IMR-90 (cell line): ENCODE measurements at regions not wholly inside any gene's neighbourhood (a gene's known extent, or its start where the extent isn't known, plus 50 kb on each side); places are given as distances from the start of the nearest gene placed in this dataset.

ENCODE experiments used
- ATAC-seq: fragments of 200-7000 bp; cut with Tn5 transposase; 2 replicates; pipeline ENCODE4 v1.9.1; 2020; ENCODE audit warnings: low read depth, mild to moderate bottlenecking, moderate library complexity
- BruUV-seq: library from RNA; stranded (reverse); fragments of 400-500 nt; replicated peaks from 2 replicates; lab custom pipeline; 2021; lab: Mats Ljungman, UMichigan
- CTCF ChIA-PET: fragments of 300-600 bp; formaldehyde crosslinking; extraction: SDS; loops from one replicate; lab custom pipeline; 2021; ENCODE audit warnings: antibody characterized with exemption; lab: Yijun Ruan, JAX
- POLR2A ChIA-PET: fragments of 300-600 bp; sonication (Branson Sonifier 250); formaldehyde crosslinking; loops from one replicate; lab custom pipeline; 2022; ENCODE audit warnings: antibody characterized with exemption; ENCODE audit not compliant: unreplicated experiment; lab: Charles Lee
- DNase-seq: peaks from one replicate; pipeline ENCODE4 v3.0.0; 2013
- H2AFZ ChIP-seq: replicated peaks from 2 replicates; pipeline ENCODE3; 2013; ENCODE audit warnings: low read length, mild to moderate bottlenecking; ENCODE audit not compliant: poor library complexity
- H2AK5ac ChIP-seq: 2 replicates; pipeline ENCODE4 v1.6.1; 2013; ENCODE audit warnings: low read depth, low read length, inconsistent platforms
- H2AK9ac ChIP-seq: replicated peaks from 2 replicates; pipeline ENCODE3; 2013; ENCODE audit warnings: mild to moderate bottlenecking, low read depth, low read length, moderate library complexity; ENCODE audit not compliant: poor library complexity
- H2BK120ac ChIP-seq: 2 replicates; pipeline ENCODE4 v1.6.1; 2013; ENCODE audit warnings: low read depth, low read length, inconsistent platforms
- H2BK15ac ChIP-seq: 3 replicates; pipeline ENCODE4 v1.6.1; 2013; ENCODE audit warnings: low read depth, low read length, inconsistent platforms
- H2BK20ac ChIP-seq: 2 replicates; pipeline ENCODE4 v1.6.1; 2013; ENCODE audit warnings: low read depth, mild to moderate bottlenecking, inconsistent platforms, low read length, moderate library complexity
- H2BK5ac ChIP-seq: 2 replicates; pipeline ENCODE4 v1.6.1; 2013; ENCODE audit warnings: mild to moderate bottlenecking, low read depth, low read length, inconsistent platforms; ENCODE audit not compliant: poor library complexity, severe bottlenecking
- H3K14ac ChIP-seq: replicated peaks from 2 replicates; pipeline ENCODE4 v1.6.1; 2013; ENCODE audit warnings: low read depth, low read length, inconsistent platforms
- H3K18ac ChIP-seq: 2 replicates; pipeline ENCODE4 v1.6.1; 2013; ENCODE audit warnings: low read depth, low read length, control low read depth
- H3K23ac ChIP-seq: 2 replicates; pipeline ENCODE4 v1.6.1; 2013; ENCODE audit warnings: low read depth, low read length, inconsistent platforms
- H3K27ac ChIP-seq: 2 replicates; pipeline ENCODE4 v1.5.1; 2013; ENCODE audit warnings: mild to moderate bottlenecking, control low read depth, low read length; ENCODE audit not compliant: insufficient read depth
- H3K27me3 ChIP-seq: 2 replicates; pipeline ENCODE4 v1.6.1; 2013; ENCODE audit warnings: low read length; ENCODE audit not compliant: control insufficient read depth, insufficient read depth
- H3K36me3 ChIP-seq: 2 replicates; pipeline ENCODE4 v1.6.1; 2013; ENCODE audit warnings: low read length, mixed read lengths; ENCODE audit not compliant: control insufficient read depth, insufficient read depth
- H3K4ac ChIP-seq: 2 replicates; pipeline ENCODE4 v1.6.1; 2013; ENCODE audit warnings: low read depth, low read length, inconsistent platforms
- H3K4me1 ChIP-seq: 2 replicates; pipeline ENCODE4 v1.6.1; 2013; ENCODE audit warnings: low read length, mixed read lengths; ENCODE audit not compliant: control insufficient read depth, insufficient read depth
- H3K4me2 ChIP-seq: 2 replicates; pipeline ENCODE4 v1.6.1; 2013; ENCODE audit warnings: low read depth, mild to moderate bottlenecking, control low read depth, low read length, moderate library complexity
- H3K4me3 ChIP-seq: 2 replicates; pipeline ENCODE4 v1.5.1; 2013; ENCODE audit warnings: low read depth, mild to moderate bottlenecking, control low read depth, low read length, moderate library complexity; ENCODE audit not compliant: insufficient read depth
- H3K56ac ChIP-seq: 2 replicates; pipeline ENCODE4 v1.6.1; 2013; ENCODE audit warnings: low read length, inconsistent platforms; ENCODE audit not compliant: insufficient read depth; ENCODE audit errors: extremely low read depth
- H3K79me1 ChIP-seq, 2 experiments: 2 replicates each; pipeline ENCODE4 v1.6.1; 2013; ENCODE audit warnings: low read length in 2 of 2, inconsistent platforms in 1 of 2, low read depth in 1 of 2
- H3K9ac ChIP-seq: 2 replicates; pipeline ENCODE4 v1.6.1; 2013; ENCODE audit warnings: low read depth, low read length, control low read depth
- H3K9me1 ChIP-seq: 2 replicates; pipeline ENCODE4 v1.6.1; 2013; ENCODE audit warnings: low read length, inconsistent platforms; ENCODE audit not compliant: insufficient read depth
- H3K9me3 ChIP-seq: 2 replicates; pipeline ENCODE4 v1.6.1; 2013; ENCODE audit warnings: low read length; ENCODE audit not compliant: control insufficient read depth, insufficient read depth
- H4K20me1 ChIP-seq: 2 replicates; pipeline ENCODE4 v1.6.1; 2013; ENCODE audit warnings: low read length, inconsistent platforms; ENCODE audit not compliant: insufficient read depth
- H4K5ac ChIP-seq: 2 replicates; pipeline ENCODE4 v1.6.1; 2013; ENCODE audit warnings: mild to moderate bottlenecking, low read depth, low read length, control low read depth
- H4K8ac ChIP-seq, 2 experiments: 2 replicates each; pipeline ENCODE4 v1.6.1; 2013; ENCODE audit warnings: low read depth in 2 of 2, low read length in 2 of 2, control low read depth in 1 of 2, inconsistent platforms in 1 of 2
- H4K91ac ChIP-seq: 2 replicates; pipeline ENCODE4 v1.6.1; 2013; ENCODE audit warnings: low read depth, low read length, inconsistent platforms; ENCODE audit not compliant: insufficient read depth
- CHD1 ChIP-seq: IDR thresholded peaks from 2 replicates; pipeline ENCODE4 v1.6.1; 2012; ENCODE audit warnings: low read depth, low read length, improper control_type of control experiment
- FOS ChIP-seq: fragments of 150-350 bp; IDR thresholded peaks from 2 replicates; pipeline ENCODE4 v1.6.1; 2016; ENCODE audit warnings: low read depth, low read length
- MAFK ChIP-seq: IDR thresholded peaks from 2 replicates; pipeline ENCODE4 v1.6.1; 2012; ENCODE audit warnings: low read depth, low read length, improper control_type of control experiment
- MXI1 ChIP-seq: IDR thresholded peaks from 2 replicates; pipeline ENCODE4 v1.6.1; 2012; ENCODE audit warnings: low read depth, mild to moderate bottlenecking, low read length, moderate library complexity, borderline replicate concordance
- POLR2A ChIP-seq: IDR thresholded peaks from 2 replicates; pipeline ENCODE4 v1.6.1; 2012; ENCODE audit warnings: mild to moderate bottlenecking, low read depth, low read length
- RAD21 ChIP-seq: IDR thresholded peaks from 2 replicates; pipeline ENCODE4 v1.6.1; 2012; ENCODE audit warnings: low read length, improper control_type of control experiment
- RFX5 ChIP-seq: IDR thresholded peaks from 2 replicates; pipeline ENCODE4 v1.8.0; 2012; ENCODE audit warnings: low read depth, mild to moderate bottlenecking, low read length, moderate library complexity
- WGBS, 2 experiments: methylation state at CpG; one replicate each; pipeline versions ENCODE4 v1.1.5 to v1.1.7; 2013; ENCODE audit warnings: missing lambda C conversion rate in 2 of 2; ENCODE audit not compliant: insufficient read length in 1 of 2; ENCODE audit errors: extremely low coverage in 2 of 2; 5-methylcytosine and 5-hydroxymethylcytosine counted together
- dilution Hi-C: fragments of 300-500 bp; cut with HindIII; formaldehyde crosslinking; loops from one replicate; pipeline ENCODE4 v1.14.3; 2018; ENCODE audit warnings: low sequenced_read_pairs; ENCODE audit not compliant: unreplicated experiment
- in situ Hi-C: fragments of 300-500 bp; cut with MboI; formaldehyde crosslinking; loops from 3 replicates; pipeline ENCODE4 v1.14.3; 2019; ENCODE audit warnings: low sequenced_read_pairs, inconsistent platforms, mixed read lengths
- intact Hi-C: fragments of 100-400 bp; cut with micrococcal nuclease; formaldehyde crosslinking; loops from 2 replicates; pipeline ENCODE4 v1.10.0; 2022
- TF ChIP-seq, protein P1 (sequence below): fragments of 150-350 bp; IDR thresholded peaks from 2 replicates; pipeline ENCODE4 v1.6.1; 2017; ENCODE audit warnings: mild to moderate bottlenecking, antibody characterized with exemption, low read length, low read depth
- TF ChIP-seq, protein P2 (sequence below): conservative IDR thresholded peaks from 2 replicates; pipeline ENCODE4 v1.5.1; 2012; ENCODE audit warnings: mild to moderate bottlenecking, low read depth, low read length, improper control_type of control experiment

DNA sequence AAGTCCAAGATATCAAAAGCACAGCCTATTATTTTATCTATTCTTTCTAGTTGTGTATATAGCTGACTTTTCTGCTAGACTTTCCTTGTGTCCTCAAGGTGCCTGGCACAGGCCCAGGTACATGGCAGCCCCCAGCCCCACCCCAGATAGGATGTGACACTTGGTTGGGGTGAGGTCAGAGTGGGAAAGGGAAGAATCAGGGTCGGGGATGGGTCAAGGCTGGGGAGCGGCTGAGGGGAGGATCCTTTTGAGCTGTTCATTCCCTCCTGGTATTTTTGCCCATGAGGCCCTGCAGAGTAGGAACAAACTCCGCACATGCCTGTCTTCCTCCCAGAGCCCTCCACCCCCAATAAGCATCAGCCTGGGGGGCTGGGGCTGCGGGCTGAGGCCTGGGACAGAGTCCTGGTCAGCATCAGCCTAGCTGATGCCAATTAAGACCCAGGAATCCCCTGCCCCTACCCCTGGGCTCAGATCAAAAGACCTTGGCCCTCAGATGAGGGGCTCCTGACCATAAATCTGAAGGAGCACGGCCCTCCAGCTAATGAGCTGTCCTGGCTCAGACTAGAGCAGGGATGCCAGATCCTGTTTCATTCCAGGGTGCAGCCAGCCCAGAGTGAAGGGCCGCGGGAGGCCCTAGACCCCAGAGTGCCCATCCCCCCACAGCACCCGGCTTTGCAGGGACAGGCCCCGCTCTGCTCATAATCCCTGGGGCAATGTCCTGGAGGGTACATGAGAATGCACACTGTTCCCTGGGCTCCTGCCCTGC is 85.3 kb downstream of the SDC1 start (continued):
- TF ChIP-seq, protein P1, sequence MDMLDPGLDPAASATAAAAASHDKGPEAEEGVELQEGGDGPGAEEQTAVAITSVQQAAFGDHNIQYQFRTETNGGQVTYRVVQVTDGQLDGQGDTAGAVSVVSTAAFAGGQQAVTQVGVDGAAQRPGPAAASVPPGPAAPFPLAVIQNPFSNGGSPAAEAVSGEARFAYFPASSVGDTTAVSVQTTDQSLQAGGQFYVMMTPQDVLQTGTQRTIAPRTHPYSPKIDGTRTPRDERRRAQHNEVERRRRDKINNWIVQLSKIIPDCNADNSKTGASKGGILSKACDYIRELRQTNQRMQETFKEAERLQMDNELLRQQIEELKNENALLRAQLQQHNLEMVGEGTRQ: no peak

DNA sequence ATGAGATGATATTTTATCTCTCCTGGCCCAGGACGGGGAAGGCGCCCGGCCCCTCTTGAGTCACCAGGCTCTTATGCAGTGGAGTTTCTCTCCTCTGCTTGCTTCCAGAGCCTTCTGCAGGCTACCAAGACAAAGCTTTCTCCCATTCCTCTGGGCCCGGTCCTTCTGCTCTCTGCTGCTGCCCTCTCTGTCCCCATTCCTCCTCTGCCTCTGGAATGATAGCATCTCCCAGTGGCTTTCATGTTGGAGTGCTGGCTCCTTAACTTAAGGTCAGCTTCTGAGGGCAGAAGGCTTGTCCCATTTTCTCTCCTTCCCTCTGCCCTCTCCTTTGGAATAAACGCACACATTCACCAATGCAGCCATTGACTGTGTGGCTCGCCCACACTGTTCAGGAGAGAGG is 86.2 kb downstream of the SDC1 start:
- Histone ChIP-seq H3K27me3 (peaks cover 8% of the 10 kb centered on the region), H2AK9ac (peak overlapping the region; percentile 7), H4K8ac (peak overlapping the region in 1 of 2 experiments; percentile 5; a peak in 1 of 4 replicates), H2AFZ (peak overlapping the region; percentile 62), H4K5ac (no peak overlapping the region), H3K4ac (0 out of 2 replicates have a peak overlapping the region, but pooled peaks have one; percentile 10), H3K36me3 (no peaks in the 10 kb centered on the region), H3K4me1 (peaks cover 9% of the 10 kb centered on the region), H2BK20ac (no peak overlapping the region), H3K23ac (no peak overlapping the region), H3K9ac (no peak overlapping the region), H3K27ac (no peak overlapping the region), H3K79me1 (no peaks in the 10 kb centered on the region), H3K14ac (peak overlapping the region; percentile 44; the same call in 1 of the 2 replicates), H2BK120ac (peak overlapping the region; percentile 42; the same call in 1 of the 2 replicates), H3K4me2 (no peak overlapping the region), H3K18ac (no peak overlapping the region), H4K20me1 (no peaks in the 10 kb centered on the region; the same call in 1 of the 2 replicates), H3K56ac (no peak overlapping the region), H3K9me1 (peaks cover 19% of the 10 kb centered on the region), H3K9me3 (no peaks in the 10 kb centered on the region), H2BK5ac (no peak overlapping the region), H3K4me3 (no peak overlapping the region), H4K91ac (peak overlapping the region; percentile 23; the same call in 1 of the 2 replicates), H2BK15ac (peak overlapping the region; percentile 38; the same call in 1 of the 3 replicates), H2AK5ac (peak overlapping the region; percentile 14; the same call in 1 of the 2 replicates)
- ChIA-PET POLR2A (no interaction called here), CTCF (interaction anchor here (0.6 to 2.3 kb wide), 3 partner anchors 87 to 176 kb away, joined by 3 to 10 read pairs (median 3); partner anchors contain the start of gene SDC1)
- TF ChIP-seq, protein P2, sequence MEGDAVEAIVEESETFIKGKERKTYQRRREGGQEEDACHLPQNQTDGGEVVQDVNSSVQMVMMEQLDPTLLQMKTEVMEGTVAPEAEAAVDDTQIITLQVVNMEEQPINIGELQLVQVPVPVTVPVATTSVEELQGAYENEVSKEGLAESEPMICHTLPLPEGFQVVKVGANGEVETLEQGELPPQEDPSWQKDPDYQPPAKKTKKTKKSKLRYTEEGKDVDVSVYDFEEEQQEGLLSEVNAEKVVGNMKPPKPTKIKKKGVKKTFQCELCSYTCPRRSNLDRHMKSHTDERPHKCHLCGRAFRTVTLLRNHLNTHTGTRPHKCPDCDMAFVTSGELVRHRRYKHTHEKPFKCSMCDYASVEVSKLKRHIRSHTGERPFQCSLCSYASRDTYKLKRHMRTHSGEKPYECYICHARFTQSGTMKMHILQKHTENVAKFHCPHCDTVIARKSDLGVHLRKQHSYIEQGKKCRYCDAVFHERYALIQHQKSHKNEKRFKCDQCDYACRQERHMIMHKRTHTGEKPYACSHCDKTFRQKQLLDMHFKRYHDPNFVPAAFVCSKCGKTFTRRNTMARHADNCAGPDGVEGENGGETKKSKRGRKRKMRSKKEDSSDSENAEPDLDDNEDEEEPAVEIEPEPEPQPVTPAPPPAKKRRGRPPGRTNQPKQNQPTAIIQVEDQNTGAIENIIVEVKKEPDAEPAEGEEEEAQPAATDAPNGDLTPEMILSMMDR: no peak
- no peak for TF ChIP-seq FOS
- TF ChIP-seq RFX5: no peak
- no peak for TF ChIP-seq CHD1
- no peak for TF ChIP-seq MAFK
- TF ChIP-seq, protein P1: no peak
- TF ChIP-seq MXI1: no peak
- no peak for TF ChIP-seq RAD21
- TF ChIP-seq POLR2A: no peak
- dilution Hi-C loops (no loop called here), intact Hi-C loops (no loop called here), in situ Hi-C loops (no loop called here)
- no TSS peak for BruUV-seq
- 42% methylated on average over 2 of the region's 6 CpGs; no CpG with 5 or more reads in 1 of the 2 experiments for WGBS, 2 experiments
- ATAC-seq (no peak), DNase-seq (no peak)
